H9 (cell line): ENCODE measurements at regions not wholly inside any gene's neighbourhood (a gene's known extent, or its start where the extent isn't known, plus 50 kb on each side); places are given as distances from the start of the nearest gene placed in this dataset.

Experiments used
- DNase-seq: peaks from one replicate; pipeline ENCODE4 v3.0.0-alpha.2; 2017
- H2AFZ ChIP-seq: one replicate; pipeline ENCODE4 v1.6.1; 2013; ENCODE audit warnings: mild to moderate bottlenecking, low read length, control low read depth, moderate library complexity
- H2AK5ac ChIP-seq: 2 replicates; pipeline ENCODE4 v1.6.1; 2013; ENCODE audit warnings: low read length, control low read depth, mixed read lengths; ENCODE audit not compliant: insufficient read length
- H2BK120ac ChIP-seq: one replicate; pipeline ENCODE4 v1.6.1; 2013; ENCODE audit warnings: low read depth, mild to moderate bottlenecking, low read length, control low read depth, inconsistent platforms; ENCODE audit not compliant: poor library complexity, severe bottlenecking
- H2BK12ac ChIP-seq: 2 replicates; pipeline ENCODE4 v1.6.1; 2013; ENCODE audit warnings: low read length, control low read depth, mixed read lengths, low read depth; ENCODE audit not compliant: insufficient read length
- H2BK15ac ChIP-seq: 2 replicates; pipeline ENCODE4 v1.6.1; 2013; ENCODE audit warnings: low read depth, low read length, control low read depth
- H2BK20ac ChIP-seq: one replicate; pipeline ENCODE4 v1.6.1; 2013; ENCODE audit warnings: low read depth, mild to moderate bottlenecking, low read length, control low read depth, inconsistent platforms; ENCODE audit not compliant: poor library complexity, severe bottlenecking
- H2BK5ac ChIP-seq: 2 replicates; pipeline ENCODE4 v1.6.1; 2013; ENCODE audit warnings: low read length, control low read depth, mixed read lengths; ENCODE audit not compliant: insufficient read length
- H3K14ac ChIP-seq: 2 replicates; pipeline ENCODE4 v1.6.1; 2013; ENCODE audit warnings: low read length, control low read depth; ENCODE audit not compliant: insufficient read depth
- H3K18ac ChIP-seq: 2 replicates; pipeline ENCODE4 v1.6.1; 2013; ENCODE audit warnings: low read depth, mild to moderate bottlenecking, mixed read lengths, low read length, control low read depth; ENCODE audit not compliant: insufficient read length
- H3K23ac ChIP-seq: 2 replicates; pipeline ENCODE4 v1.6.1; 2013; ENCODE audit warnings: low read length, control low read depth, mixed read lengths, low read depth; ENCODE audit not compliant: insufficient read length
- H3K23me2 ChIP-seq: 2 replicates; pipeline ENCODE4 v1.6.1; 2013; ENCODE audit warnings: low read depth, mild to moderate bottlenecking, mixed read lengths, low read length, control low read depth; ENCODE audit not compliant: insufficient read length, poor library complexity, severe bottlenecking
- H3K27ac ChIP-seq: 2 replicates; pipeline ENCODE4 v1.5.1; 2013; ENCODE audit warnings: low read length, control low read depth, mixed read lengths, low read depth; ENCODE audit not compliant: insufficient read length
- H3K27me3 ChIP-seq: 2 replicates; pipeline ENCODE4 v1.6.1; 2013; ENCODE audit warnings: low read length, control low read depth, inconsistent platforms; ENCODE audit not compliant: insufficient read depth
- H3K4ac ChIP-seq: 2 replicates; pipeline ENCODE4 v1.6.1; 2013; ENCODE audit warnings: low read depth, mild to moderate bottlenecking, control low read depth, inconsistent platforms, low read length, moderate library complexity
- H3K4me1 ChIP-seq: 2 replicates; pipeline ENCODE4 v1.6.1; 2013; ENCODE audit warnings: low read length, control low read depth, inconsistent platforms; ENCODE audit not compliant: insufficient read depth
- H3K4me2 ChIP-seq: 2 replicates; pipeline ENCODE4 v1.6.1; 2013; ENCODE audit warnings: low read length, control low read depth, mixed read lengths; ENCODE audit not compliant: insufficient read length, insufficient read depth
- H3K56ac ChIP-seq: 2 replicates; pipeline ENCODE4 v1.6.1; 2013; ENCODE audit warnings: low read depth, mild to moderate bottlenecking, mixed read lengths, low read length, control low read depth; ENCODE audit not compliant: insufficient read length
- H3K79me1 ChIP-seq: 2 replicates; pipeline ENCODE4 v1.6.1; 2013; ENCODE audit warnings: low read depth, mild to moderate bottlenecking, moderate library complexity, low read length, control low read depth, inconsistent platforms; ENCODE audit not compliant: insufficient read depth, poor library complexity, severe bottlenecking
- H3K79me2 ChIP-seq: 2 replicates; pipeline ENCODE4 v1.6.1; 2013; ENCODE audit warnings: low read length, control low read depth, inconsistent platforms; ENCODE audit not compliant: insufficient read depth
- H3K9ac ChIP-seq: 2 replicates; pipeline ENCODE4 v1.6.1; 2013; ENCODE audit warnings: low read length, control low read depth, mixed read lengths; ENCODE audit not compliant: insufficient read length; ENCODE audit errors: extremely low read depth
- H3K9me3 ChIP-seq: one replicate; pipeline ENCODE4 v1.6.1; 2013; ENCODE audit warnings: low read depth, low read length, inconsistent platforms; ENCODE audit not compliant: control insufficient read depth
- H3T11ph ChIP-seq: one replicate; pipeline ENCODE4 v1.6.1; 2013; ENCODE audit warnings: mild to moderate bottlenecking, low read length, control low read depth, inconsistent platforms
- H4K20me1 ChIP-seq: one replicate; pipeline ENCODE4 v1.6.1; 2013; ENCODE audit not compliant: control insufficient read depth, insufficient read length, insufficient read depth
- H4K5ac ChIP-seq: 2 replicates; pipeline ENCODE4 v1.6.1; 2013; ENCODE audit warnings: low read depth, mild to moderate bottlenecking, mixed read lengths, low read length, control low read depth; ENCODE audit not compliant: insufficient read length
- H4K8ac ChIP-seq: replicated peaks from 2 replicates; pipeline ENCODE4 v1.6.1; 2013; ENCODE audit warnings: low read length, control low read depth, mixed read lengths, low read depth; ENCODE audit not compliant: insufficient read length
- H4K91ac ChIP-seq: 2 replicates; pipeline ENCODE4 v1.6.1; 2013; ENCODE audit warnings: low read depth, mild to moderate bottlenecking, moderate library complexity, mixed read lengths, low read length, control low read depth; ENCODE audit not compliant: insufficient read length
- H3K27ac Mint-ChIP-seq, 3 experiments: 2 replicates in 2 of 3; 3 replicates in 1 of 3; pipeline ENCODE4 v1.8.0; 2020 to 2021; ENCODE audit warnings: mixed read lengths in 3 of 3, mild to moderate bottlenecking in 1 of 3, moderate library complexity in 1 of 3
- H3K27me3 Mint-ChIP-seq: 2 replicates; pipeline ENCODE4 v1.8.0; 2021; ENCODE audit warnings: low read depth, mild to moderate bottlenecking, moderate library complexity, mixed read lengths
- H3K36me3 Mint-ChIP-seq, 3 experiments: 2 replicates in 2 of 3; 3 replicates in 1 of 3; pipeline ENCODE4 v1.8.0; 2020 to 2021; ENCODE audit warnings: low read depth in 3 of 3, mixed read lengths in 3 of 3; ENCODE audit not compliant: insufficient read depth in 1 of 3
- H3K4me1 Mint-ChIP-seq, 2 experiments: 2 replicates each; pipeline ENCODE4 v1.8.0; 2020; ENCODE audit warnings: mixed read lengths in 2 of 2
- H3K4me3 Mint-ChIP-seq, 2 experiments: 2 replicates in 1 of 2; 3 replicates in 1 of 2; pipeline ENCODE4 v1.8.0; 2020 to 2021; ENCODE audit warnings: mild to moderate bottlenecking in 2 of 2, mixed read lengths in 2 of 2, moderate library complexity in 1 of 2
- H3K9me3 Mint-ChIP-seq, 2 experiments: 2 replicates in 1 of 2; 3 replicates in 1 of 2; pipeline ENCODE4 v1.8.0; 2020; ENCODE audit warnings: mild to moderate bottlenecking in 2 of 2, mixed read lengths in 2 of 2, moderate library complexity in 1 of 2
- WGBS: extraction: QIAGEN DNeasy Blood & Tissue Kit; methylation state at CpG from one replicate; pipeline ENCODE4 v1.1.7; 2013; ENCODE audit warnings: missing lambda C conversion rate, low lambda C conversion rate, mixed read lengths; ENCODE audit not compliant: insufficient read length; ENCODE audit errors: extremely low coverage; 5-methylcytosine and 5-hydroxymethylcytosine counted together
- TF ChIP-seq, protein P1 (sequence below): fragments of 200-600 bp; sonication (generic); conservative IDR thresholded peaks from 3 replicates; pipeline ENCODE4 v1.8.0; 2021; ENCODE audit warnings: antibody characterized with exemption, mild to moderate bottlenecking

DNA sequence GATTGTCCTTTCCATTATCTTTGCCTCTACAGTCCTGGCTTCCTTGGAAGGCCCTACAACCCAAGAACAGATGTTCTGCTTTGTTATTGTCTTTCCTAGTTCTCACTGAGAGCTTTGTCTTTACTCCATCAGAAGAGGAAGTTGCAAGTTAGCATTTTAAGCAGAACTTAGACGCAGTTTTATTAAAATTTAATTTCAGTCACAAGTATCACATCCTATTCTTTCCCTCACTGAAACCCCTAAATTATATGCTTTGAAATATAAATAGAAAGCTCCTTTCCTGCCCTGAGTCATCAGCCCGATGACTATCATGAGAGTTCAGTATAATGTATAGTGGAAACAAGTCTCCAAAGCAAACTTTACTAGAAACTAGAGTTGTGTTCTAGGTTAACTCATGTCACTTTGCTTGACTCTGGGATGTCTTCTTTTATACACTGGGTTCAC lies 291.2 kb upstream of the RBMS3 start:
- H3K9me3 ChIP-seq, result no peaks in the 10 kb centered on the region
- Mint-ChIP-seq H3K9me3 (no peaks in the 10 kb centered on the region), H3K4me1 (no peaks in the 10 kb centered on the region), H3K4me3 (no peak overlapping the region), H3K27ac (peak overlapping the region in 1 of 3 experiments; percentile 34; a peak in 1 of 7 replicates), H3K27me3 (no peaks in the 10 kb centered on the region), H3K36me3 (no peaks in the 10 kb centered on the region)
- H2AK5ac ChIP-seq, result no peak overlapping the region
- H3K23ac ChIP-seq, result no peak overlapping the region
- no peak overlapping the region for H3K18ac ChIP-seq
- no peak overlapping the region for H3K9ac ChIP-seq
- H2BK120ac ChIP-seq, result no peak overlapping the region
- no peaks in the 10 kb centered on the region for H3K27me3 ChIP-seq
- H3K4me2 ChIP-seq, result no peak overlapping the region
- no peak overlapping the region for H2BK15ac ChIP-seq
- no peak overlapping the region for H3T11ph ChIP-seq
- H4K91ac ChIP-seq, result no peak overlapping the region
- H3K4ac ChIP-seq, result no peak overlapping the region
- H4K5ac ChIP-seq, result no peak overlapping the region
- H3K56ac ChIP-seq, result no peak overlapping the region
- H3K27ac ChIP-seq, result no peak overlapping the region
- no peak overlapping the region for H2BK12ac ChIP-seq
- TF ChIP-seq, protein P1, sequence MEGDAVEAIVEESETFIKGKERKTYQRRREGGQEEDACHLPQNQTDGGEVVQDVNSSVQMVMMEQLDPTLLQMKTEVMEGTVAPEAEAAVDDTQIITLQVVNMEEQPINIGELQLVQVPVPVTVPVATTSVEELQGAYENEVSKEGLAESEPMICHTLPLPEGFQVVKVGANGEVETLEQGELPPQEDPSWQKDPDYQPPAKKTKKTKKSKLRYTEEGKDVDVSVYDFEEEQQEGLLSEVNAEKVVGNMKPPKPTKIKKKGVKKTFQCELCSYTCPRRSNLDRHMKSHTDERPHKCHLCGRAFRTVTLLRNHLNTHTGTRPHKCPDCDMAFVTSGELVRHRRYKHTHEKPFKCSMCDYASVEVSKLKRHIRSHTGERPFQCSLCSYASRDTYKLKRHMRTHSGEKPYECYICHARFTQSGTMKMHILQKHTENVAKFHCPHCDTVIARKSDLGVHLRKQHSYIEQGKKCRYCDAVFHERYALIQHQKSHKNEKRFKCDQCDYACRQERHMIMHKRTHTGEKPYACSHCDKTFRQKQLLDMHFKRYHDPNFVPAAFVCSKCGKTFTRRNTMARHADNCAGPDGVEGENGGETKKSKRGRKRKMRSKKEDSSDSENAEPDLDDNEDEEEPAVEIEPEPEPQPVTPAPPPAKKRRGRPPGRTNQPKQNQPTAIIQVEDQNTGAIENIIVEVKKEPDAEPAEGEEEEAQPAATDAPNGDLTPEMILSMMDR, result no peak
- no peak overlapping the region for H2AFZ ChIP-seq
- H3K79me1 ChIP-seq, result no peaks in the 10 kb centered on the region
- H2BK5ac ChIP-seq, result no peak overlapping the region
- no peak for DNase-seq
- no peak overlapping the region for H4K8ac ChIP-seq
- H3K79me2 ChIP-seq, result no peaks in the 10 kb centered on the region
- no peaks in the 10 kb centered on the region for H4K20me1 ChIP-seq
- WGBS, result no CpG with 5 or more reads among the region's 2 CpGs
- no peaks in the 10 kb centered on the region for H3K4me1 ChIP-seq
- no peak overlapping the region for H2BK20ac ChIP-seq
- H3K23me2 ChIP-seq, result no peaks in the 10 kb centered on the region
- H3K14ac ChIP-seq, result no peak overlapping the region
